DND-41 (cell line): ENCODE measurements at regions not wholly inside any gene's neighbourhood (a gene's known extent, or its start where the extent isn't known, plus 50 kb on each side); places are given as distances from the start of the nearest gene placed in this dataset.
A peak's percentile ranks its signal among the peaks of the same experiment; 100 is the strongest.

Experiments
- ATAC-seq: fragments of 200-7000 bp; cut with Tn5 transposase; 3 replicates; pipeline ENCODE4 v1.9.1; 2021; ENCODE audit warnings: low read depth; ENCODE audit not compliant: insufficient read depth
- DNase-seq: peaks from one replicate; pipeline ENCODE4 v3.0.0-alpha.2; 2020
- H2AFZ ChIP-seq: 2 replicates; pipeline ENCODE4 v1.6.0; 2012; ENCODE audit warnings: low read depth, low read length
- H3K27ac ChIP-seq: 2 replicates; pipeline ENCODE4 v1.5.1; 2012; ENCODE audit warnings: low read length, inconsistent platforms
- H3K27me3 ChIP-seq: fragments of 200-600 bp; sonication (generic); 2 replicates; pipeline ENCODE4 v1.6.0; 2012; ENCODE audit warnings: low read length, mild to moderate bottlenecking, inconsistent platforms; ENCODE audit not compliant: insufficient read depth, poor library complexity
- H3K36me3 ChIP-seq: 2 replicates; pipeline ENCODE4 v1.5.1; 2012; ENCODE audit warnings: low read length, inconsistent platforms; ENCODE audit not compliant: insufficient read depth
- H3K4me1 ChIP-seq: 2 replicates; pipeline ENCODE4 v1.5.1; 2012; ENCODE audit warnings: mild to moderate bottlenecking, low read length; ENCODE audit not compliant: insufficient read depth
- H3K4me2 ChIP-seq: 2 replicates; pipeline ENCODE4 v1.6.0; 2012; ENCODE audit warnings: mild to moderate bottlenecking, moderate library complexity, low read length, inconsistent platforms; ENCODE audit not compliant: insufficient read depth
- H3K4me3 ChIP-seq, 2 experiments: fragments of 200-600 bp in 1 of 2; shearing (Covaris generic) in 1 of 2; 2 replicates each; pipeline ENCODE4 v1.5.1; 2012 to 2016; ENCODE audit warnings: inconsistent platforms in 2 of 2, low read length in 2 of 2, mild to moderate bottlenecking in 2 of 2, low read depth in 1 of 2, moderate library complexity in 1 of 2
- H3K79me2 ChIP-seq: 2 replicates; pipeline ENCODE4 v1.6.0; 2012; ENCODE audit warnings: low read length, inconsistent platforms; ENCODE audit not compliant: insufficient read depth
- H3K9ac ChIP-seq: 2 replicates; pipeline ENCODE4 v1.6.0; 2012; ENCODE audit warnings: low read depth, mild to moderate bottlenecking, inconsistent platforms, low read length, moderate library complexity
- H3K9me3 ChIP-seq: 2 replicates; pipeline ENCODE4 v1.5.1; 2012; ENCODE audit warnings: low read length, moderate library complexity, mild to moderate bottlenecking, inconsistent platforms; ENCODE audit not compliant: insufficient read depth, severe bottlenecking
- H4K20me1 ChIP-seq: 2 replicates; pipeline ENCODE4 v1.6.0; 2012; ENCODE audit warnings: low read length; ENCODE audit not compliant: insufficient read depth
- CTCF ChIP-seq: IDR thresholded peaks from 2 replicates; pipeline ENCODE4 v1.5.1; 2012; ENCODE audit warnings: borderline replicate concordance, low read length, moderate library complexity, mild to moderate bottlenecking; ENCODE audit not compliant: poor library complexity, severe bottlenecking; ENCODE audit errors: extremely low read depth
- EZH2 ChIP-seq: IDR thresholded peaks from 3 replicates; pipeline ENCODE4 v1.6.1; 2012; ENCODE audit warnings: borderline replicate concordance, low read depth, mild to moderate bottlenecking, moderate library complexity, low read length, inconsistent platforms; ENCODE audit not compliant: severe bottlenecking

GRCh38 chr7:41046776-41047175, 656.1 kb downstream of the INHBA start:
- no peaks in the 10 kb centered on the region for H3K36me3 ChIP-seq

GRCh38 chr7:41046221-41046761, 656.6 kb downstream of the INHBA start:
- no peaks in the 10 kb centered on the region for H4K20me1 ChIP-seq
- H2AFZ ChIP-seq, result no peak overlapping the region
- TF ChIP-seq EZH2 (no peak), CTCF (no peak)
- no peak overlapping the region for H3K4me3 ChIP-seq
- H3K4me1 ChIP-seq, result no peaks in the 10 kb centered on the region
- no peak overlapping the region for H3K4me2 ChIP-seq
- ATAC-seq (no peak), DNase-seq (no peak)
- H3K9ac ChIP-seq, result no peak overlapping the region
- no peaks in the 10 kb centered on the region for H3K36me3 ChIP-seq
- no peaks in the 10 kb centered on the region for H3K79me2 ChIP-seq
- no peaks in the 10 kb centered on the region for H3K27me3 ChIP-seq
- H3K27ac ChIP-seq, result no peak overlapping the region
- H3K9me3 ChIP-seq, result no peaks in the 10 kb centered on the region

More at GRCh38 chr7:41046776-41047175, 656.1 kb downstream of the INHBA start:
- Histone ChIP-seq H3K4me3 (no peak overlapping the region), H3K27ac (no peak overlapping the region), H3K9ac (no peak overlapping the region), H3K27me3 (no peaks in the 10 kb centered on the region), H4K20me1 (no peaks in the 10 kb centered on the region), H2AFZ (no peak overlapping the region), H3K4me1 (no peaks in the 10 kb centered on the region), H3K4me2 (no peak overlapping the region), H3K9me3 (no peaks in the 10 kb centered on the region), H3K79me2 (no peaks in the 10 kb centered on the region)
- TF ChIP-seq EZH2 (no peak), CTCF (no peak)
- ATAC-seq (no peak), DNase-seq (no peak)

GRCh38 chr7:41045556-41046123, 657.2 kb downstream of the INHBA start:
- Histone ChIP-seq H3K4me2 (no peak overlapping the region), H3K36me3 (no peaks in the 10 kb centered on the region), H2AFZ (no peak overlapping the region), H3K27ac (no peak overlapping the region), H3K79me2 (no peaks in the 10 kb centered on the region), H4K20me1 (no peaks in the 10 kb centered on the region), H3K27me3 (no peaks in the 10 kb centered on the region), H3K4me3 (no peak overlapping the region), H3K4me1 (no peaks in the 10 kb centered on the region), H3K9ac (no peak overlapping the region), H3K9me3 (no peaks in the 10 kb centered on the region)
- ATAC-seq (no peak), DNase-seq (no peak)
- TF ChIP-seq CTCF (peak; percentile 18), EZH2 (no peak)
